Fibroblast of skin of left quadriceps (primary cell): ENCODE measurements at regions not wholly inside any gene's neighbourhood (a gene's known extent, or its start where the extent isn't known, plus 50 kb on each side); places are given as distances from the start of the nearest gene placed in this dataset.
A peak's percentile ranks its signal among the peaks of the same experiment; 100 is the strongest.
"Not testable (repeated sequence)": the region's sequence is repeated elsewhere in the genome, so short reads cannot be mapped to it uniquely, and the experiment has no call there.

Experiments
- DNase-seq, 2 experiments: peaks; one replicate each; pipeline ENCODE4 v3.0.0-alpha.2; 2013; ENCODE audit warnings: low read depth in 2 of 2

- DNase-seq = no peak
Measured at GRCh38 chr21:38913120-38913892, 107.6 kb downstream of the ETS2 start.

- no peak for DNase-seq
Measured at GRCh38 chr21:38912789-38913119, 107.0 kb downstream of the ETS2 start.

DNA sequence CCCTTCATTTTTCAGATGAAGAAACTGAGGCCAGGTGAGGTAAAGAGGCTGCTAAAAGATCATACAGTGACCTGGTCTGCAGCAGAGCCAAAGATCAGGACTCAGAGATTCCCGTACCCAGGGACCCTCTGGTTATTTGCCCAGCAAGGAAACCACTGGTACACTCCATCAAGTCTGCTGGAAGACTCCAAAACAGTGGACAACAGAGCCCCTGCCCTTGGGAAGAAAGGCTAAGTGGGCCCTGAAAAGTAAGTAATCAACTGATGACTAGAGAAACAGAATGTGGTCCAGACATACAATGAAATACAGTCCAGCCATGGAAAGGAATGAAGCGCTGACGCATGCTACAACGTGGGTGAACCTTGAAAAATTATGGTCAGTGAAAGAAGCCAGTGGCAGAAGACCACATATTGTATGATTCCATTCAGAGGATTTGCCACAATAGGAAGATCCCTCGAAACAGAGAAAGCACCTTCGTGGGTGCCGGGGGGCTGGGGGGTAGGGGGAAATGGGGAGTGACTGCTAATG lies 106.4 kb downstream of the ETS2 start:
- no peak for DNase-seq

- DNase-seq = no peak
Measured at GRCh38 chr21:38911484-38912101, 105.9 kb downstream of the ETS2 start.

GRCh38 chr21:38910390-38911067 lies 104.8 kb downstream of the ETS2 start:
- no peak for DNase-seq

DNA sequence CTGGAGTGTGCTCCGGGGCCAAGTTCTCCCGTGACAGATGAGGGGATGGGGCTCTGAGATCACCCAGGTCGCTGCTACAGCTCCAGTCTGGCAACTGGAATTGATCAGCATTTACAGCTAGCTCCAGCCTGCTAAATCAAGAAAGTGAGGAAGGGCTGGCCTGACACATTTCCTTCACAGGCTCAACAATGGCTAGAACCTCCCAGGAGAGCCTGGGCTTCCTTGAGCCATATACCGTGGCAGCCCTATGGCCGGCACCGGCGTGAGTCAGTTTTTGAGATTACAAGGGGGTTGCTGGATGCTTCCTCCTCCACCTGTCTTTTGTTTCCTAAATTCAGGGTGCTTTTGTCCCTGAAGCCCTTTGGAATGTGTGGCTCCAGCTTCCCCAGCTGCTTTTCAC lies 104.2 kb downstream of the ETS2 start:
- DNase-seq = no peak

- DNase-seq = no peak
Measured at GRCh38 chr21:38909109-38909508, 103.4 kb downstream of the ETS2 start.

DNA sequence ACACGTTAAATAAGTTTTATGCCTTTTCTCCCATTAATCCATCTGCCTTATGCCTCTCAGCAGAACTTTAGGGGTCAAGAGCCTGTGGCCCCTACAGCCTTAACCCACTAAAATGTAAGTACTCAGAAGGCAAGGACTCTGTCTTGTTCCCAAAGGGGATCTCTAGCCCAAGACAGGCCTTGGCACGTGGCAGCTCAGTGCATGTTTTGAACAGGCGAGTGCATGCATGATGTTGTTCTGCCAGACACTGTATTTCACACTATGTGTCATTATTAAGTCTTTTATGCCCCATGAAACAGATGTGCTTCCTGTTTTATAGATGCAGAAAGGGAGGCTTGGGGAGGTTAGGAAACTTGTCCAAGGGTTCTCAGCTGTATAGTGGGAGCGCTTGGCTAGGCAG lies 102.8 kb downstream of the ETS2 start:
- DNase-seq = no peak

GRCh38 chr21:38905752-38906151 lies 100.0 kb downstream of the ETS2 start:
- DNase-seq = no peak

GRCh38 chr21:38905328-38905727 lies 99.6 kb downstream of the ETS2 start:
- no peak for DNase-seq

GRCh38 chr21:38903690-38904139 lies 98.0 kb downstream of the ETS2 start:
- DNase-seq = no peak

DNA sequence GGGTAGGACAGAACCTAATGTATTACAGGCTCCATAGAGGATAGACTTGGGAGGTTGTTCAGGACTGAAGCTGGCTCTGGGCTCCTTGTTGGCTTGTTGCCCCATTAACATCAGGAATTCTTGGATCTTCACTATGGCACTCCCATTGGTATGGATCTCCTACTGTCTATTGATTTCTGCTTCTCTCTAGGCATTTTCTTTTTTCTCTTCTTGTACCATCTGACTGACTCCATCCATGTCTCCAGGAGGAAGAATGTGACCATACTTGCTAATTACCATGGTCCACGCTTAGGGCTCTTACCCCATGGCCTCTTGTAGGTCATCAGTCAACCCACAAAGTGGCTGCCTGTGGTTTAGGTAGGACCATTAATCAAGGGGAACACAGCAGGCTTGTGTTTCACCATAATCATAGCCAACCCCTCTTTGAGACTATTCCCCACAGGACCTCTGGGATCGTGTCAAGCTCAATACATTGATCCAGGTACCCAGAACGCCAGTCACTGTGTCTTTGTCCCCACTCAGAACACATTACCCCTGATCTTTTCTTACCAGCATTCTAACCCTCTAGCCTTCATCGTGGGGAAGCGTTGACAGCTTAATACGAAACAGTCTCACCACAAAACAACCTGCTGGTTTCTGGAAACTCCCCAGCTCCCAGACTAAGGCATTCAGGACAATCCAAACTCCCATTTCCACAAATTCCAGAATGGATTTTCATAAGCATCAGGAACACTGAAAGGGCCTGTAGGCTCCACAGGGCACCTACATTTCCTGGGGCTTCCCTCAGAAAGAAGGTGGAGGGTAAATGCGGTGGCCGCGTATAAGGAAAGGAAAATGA lies 97.1 kb downstream of the ETS2 start:
- DNase-seq = no peak

DNA sequence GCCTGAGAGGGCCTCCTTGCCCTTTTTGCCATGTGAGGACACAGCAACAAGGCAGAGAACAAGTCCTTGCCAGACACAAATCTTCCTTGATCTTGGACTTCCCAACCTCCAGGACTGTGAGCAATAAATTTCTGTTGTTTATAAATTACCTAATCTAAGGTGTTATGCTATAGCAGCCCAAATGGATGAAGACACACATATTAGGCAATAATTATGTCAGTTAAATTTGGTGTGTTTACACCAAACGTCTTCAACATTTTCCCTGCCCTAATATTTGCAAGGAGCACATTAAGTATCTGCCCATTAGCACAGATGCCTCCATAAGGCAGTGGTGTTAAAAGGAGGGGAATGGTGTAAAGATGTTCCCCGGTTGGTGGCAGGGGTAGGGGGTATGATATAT lies 94.8 kb downstream of the ETS2 start:
- DNase-seq = no peak

GRCh38 chr21:38899985-38900384 lies 94.3 kb downstream of the ETS2 start:
- DNase-seq = not testable (repeated sequence)

DNA sequence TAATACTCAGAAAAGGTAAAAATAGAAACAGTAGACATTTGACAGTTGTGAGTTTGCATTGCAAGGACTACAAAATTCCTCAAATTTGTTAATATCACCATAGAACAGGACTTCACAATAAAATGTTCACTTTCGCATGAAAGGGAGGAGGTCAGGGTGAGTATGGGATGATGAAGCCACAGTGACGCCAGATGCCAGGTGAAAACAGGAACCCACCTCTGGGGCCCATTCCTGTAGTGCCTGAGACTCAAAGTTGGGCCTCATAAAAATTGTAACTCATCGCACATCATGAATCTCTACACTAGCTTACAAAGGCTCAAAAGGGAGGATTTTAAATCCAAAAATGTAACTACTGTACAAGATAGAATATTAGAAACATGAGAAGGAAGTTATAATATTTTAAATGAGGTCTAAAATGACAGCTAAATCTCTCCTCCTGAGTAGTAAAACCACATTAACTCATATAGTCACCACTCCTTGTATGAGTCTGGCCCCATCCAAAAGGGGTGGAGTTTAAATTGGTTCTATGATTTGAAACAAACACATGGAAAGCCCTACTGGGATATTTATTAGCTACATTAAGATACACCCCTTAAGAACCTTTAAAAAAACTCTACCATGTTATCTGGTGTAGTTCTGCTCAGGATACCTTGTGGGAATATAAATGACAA lies 93.7 kb downstream of the ETS2 start:
- no peak for DNase-seq

GRCh38 chr21:38898422-38899096 lies 92.8 kb downstream of the ETS2 start:
- no peak for DNase-seq

- DNase-seq = no peak
Measured at GRCh38 chr21:38897532-38898421, 92.0 kb downstream of the ETS2 start.

- DNase-seq = no peak
Measured at GRCh38 chr21:38894899-38895298, 89.2 kb downstream of the ETS2 start.

- DNase-seq = peak; percentile 45 to 48
Measured at GRCh38 chr21:38888991-38889561, 83.3 kb downstream of the ETS2 start.
